Smooth muscle cell (in vitro differentiated cells): ENCODE measurements at regions not wholly inside any gene's neighbourhood (a gene's known extent, or its start where the extent isn't known, plus 50 kb on each side); places are given as distances from the start of the nearest gene placed in this dataset.

Experiments
- DNase-seq: peaks from one replicate; lab custom pipeline; 2025; ENCODE audit not compliant: unreplicated experiment; lab: John Stamatoyannopoulos, UW
- H2AFZ ChIP-seq: fragments of 200-600 bp; sonication (generic); 2 replicates; pipeline ENCODE4 v1.6.0; 2016; ENCODE audit warnings: antibody characterized with exemption, low read depth, mild to moderate bottlenecking
- H3F3A ChIP-seq: fragments of 200-600 bp; sonication (generic); 2 replicates; pipeline ENCODE4 v1.6.0; 2017; ENCODE audit warnings: antibody characterized with exemption, low read depth
- H3K27ac ChIP-seq: fragments of 200-600 bp; sonication (generic); 2 replicates; pipeline ENCODE4 v1.5.1; 2016; ENCODE audit warnings: low read depth, mild to moderate bottlenecking
- H3K27me3 ChIP-seq: fragments of 200-600 bp; sonication (generic); 2 replicates; pipeline ENCODE4 v1.6.1; 2016; ENCODE audit warnings: low read depth, mild to moderate bottlenecking
- H3K36me3 ChIP-seq: fragments of 200-600 bp; sonication (generic); 2 replicates; pipeline ENCODE4 v1.5.1; 2016; ENCODE audit warnings: low read depth
- H3K4me1 ChIP-seq: fragments of 200-600 bp; sonication (generic); 2 replicates; pipeline ENCODE4 v1.5.1; 2016; ENCODE audit warnings: low read depth
- H3K4me2 ChIP-seq: fragments of 200-600 bp; sonication (generic); 2 replicates; pipeline ENCODE4 v1.6.0; 2016; ENCODE audit warnings: mild to moderate bottlenecking
- H3K4me3 ChIP-seq: fragments of 200-600 bp; sonication (generic); 2 replicates; pipeline ENCODE4 v1.5.1; 2016; ENCODE audit warnings: mild to moderate bottlenecking
- H3K79me2 ChIP-seq: fragments of 200-600 bp; sonication (generic); 2 replicates; pipeline ENCODE4 v1.6.0; 2016; ENCODE audit warnings: low read depth, mild to moderate bottlenecking
- H3K9ac ChIP-seq: fragments of 200-600 bp; sonication (generic); 2 replicates; pipeline ENCODE4 v1.6.0; 2016; ENCODE audit warnings: low read depth
- H3K9me3 ChIP-seq: fragments of 200-600 bp; sonication (generic); replicated peaks from 2 replicates; pipeline ENCODE4 v1.5.1; 2016; ENCODE audit warnings: low read depth
- H4K20me1 ChIP-seq: fragments of 200-600 bp; sonication (generic); 2 replicates; pipeline ENCODE4 v1.6.0; 2016; ENCODE audit warnings: low read depth
- CTCF ChIP-seq: fragments of 200-600 bp; sonication (generic); IDR thresholded peaks from 2 replicates; pipeline ENCODE4 v1.5.1; 2017; ENCODE audit warnings: borderline replicate concordance, mild to moderate bottlenecking, antibody characterized with exemption; ENCODE audit not compliant: insufficient read depth, poor library complexity, severe bottlenecking
- WGBS: methylation state at CpG from one replicate; pipeline ENCODE4 v1.1.7; 2016; ENCODE audit warnings: low lambda C conversion rate; 5-methylcytosine and 5-hydroxymethylcytosine counted together

- no peak overlapping the region for H3K4me3 ChIP-seq
- H2AFZ ChIP-seq, result no peak overlapping the region
- WGBS, result 91% methylated on average over 7 of the region's 7 CpGs
- no peak overlapping the region for H3K4me2 ChIP-seq
- H3K4me1 ChIP-seq, result peaks cover 9% of the 10 kb centered on the region
- DNase-seq, result no peak
- H3K79me2 ChIP-seq, result no peaks in the 10 kb centered on the region
- H3K9me3 ChIP-seq, result no peaks in the 10 kb centered on the region
- no peak overlapping the region for H3K27ac ChIP-seq
- no peaks in the 10 kb centered on the region for H3F3A ChIP-seq
- no peak overlapping the region for H3K9ac ChIP-seq
- H3K27me3 ChIP-seq, result no peaks in the 10 kb centered on the region
- H3K36me3 ChIP-seq, result no peaks in the 10 kb centered on the region
- no peaks in the 10 kb centered on the region for H4K20me1 ChIP-seq
- TF ChIP-seq CTCF, result no peak
Observed at GRCh38 chr3:144343777-144344176, 372.2 kb downstream of the DIPK2A start.

- H3F3A ChIP-seq, result no peaks in the 10 kb centered on the region
- DNase-seq, result no peak
- no peaks in the 10 kb centered on the region for H3K27me3 ChIP-seq
- H3K9ac ChIP-seq, result no peak overlapping the region
- H3K9me3 ChIP-seq, result no peaks in the 10 kb centered on the region
- peaks cover 9% of the 10 kb centered on the region for H3K4me1 ChIP-seq
- WGBS, result 26% methylated on average over 2 of the region's 2 CpGs
- H3K4me3 ChIP-seq, result no peak overlapping the region
- H2AFZ ChIP-seq, result no peak overlapping the region
- no peaks in the 10 kb centered on the region for H4K20me1 ChIP-seq
- H3K36me3 ChIP-seq, result no peaks in the 10 kb centered on the region
- peak overlapping the region; percentile 61 for H3K4me2 ChIP-seq
- H3K79me2 ChIP-seq, result no peaks in the 10 kb centered on the region
- no peak overlapping the region for H3K27ac ChIP-seq
- TF ChIP-seq CTCF, result no peak
Observed at GRCh38 chr3:144344925-144345548, 373.4 kb downstream of the DIPK2A start.

- H3K36me3 ChIP-seq, result no peaks in the 10 kb centered on the region
- peaks cover 7% of the 10 kb centered on the region for H3K4me1 ChIP-seq
- DNase-seq, result no peak
- H3K27ac ChIP-seq, result no peak overlapping the region
- H4K20me1 ChIP-seq, result no peaks in the 10 kb centered on the region
- 97% methylated on average over 3 of the region's 3 CpGs for WGBS
- TF ChIP-seq CTCF, result no peak
- H3F3A ChIP-seq, result no peaks in the 10 kb centered on the region
- no peak overlapping the region for H3K4me2 ChIP-seq
- H3K9me3 ChIP-seq, result no peaks in the 10 kb centered on the region
- no peak overlapping the region for H2AFZ ChIP-seq
- H3K79me2 ChIP-seq, result no peaks in the 10 kb centered on the region
- no peak overlapping the region for H3K4me3 ChIP-seq
- H3K9ac ChIP-seq, result no peak overlapping the region
- no peaks in the 10 kb centered on the region for H3K27me3 ChIP-seq
Observed at GRCh38 chr3:144350125-144350524, 378.5 kb downstream of the DIPK2A start.

- Histone ChIP-seq H3K4me3 (no peak overlapping the region), H3K4me2 (no peak overlapping the region), H4K20me1 (no peaks in the 10 kb centered on the region), H3K27me3 (no peaks in the 10 kb centered on the region), H3K27ac (no peak overlapping the region), H3K9me3 (no peaks in the 10 kb centered on the region), H3K36me3 (no peaks in the 10 kb centered on the region), H3K79me2 (no peaks in the 10 kb centered on the region), H3F3A (no peaks in the 10 kb centered on the region), H3K4me1 (no peaks in the 10 kb centered on the region), H2AFZ (no peak overlapping the region), H3K9ac (no peak overlapping the region)
- 86% methylated on average over 2 of the region's 2 CpGs for WGBS
- DNase-seq, result no peak
- no peak for TF ChIP-seq CTCF
Observed at GRCh38 chr3:144351011-144351410, 379.4 kb downstream of the DIPK2A start.
